H1 (cell line): ENCODE measurements at regions not wholly inside any gene's neighbourhood (a gene's known extent, or its start where the extent isn't known, plus 50 kb on each side); places are given as distances from the start of the nearest gene placed in this dataset.

ENCODE experiments used
- CTCF ChIA-PET: fragments of 300-600 bp; sonication (Branson Sonifier 250); formaldehyde crosslinking; loops from one replicate; lab custom pipeline; 2021; ENCODE audit not compliant: partially characterized antibody; lab: Charles Lee
- POLR2A ChIA-PET: fragments of 300-600 bp; sonication (Branson Sonifier 250); formaldehyde crosslinking; loops from one replicate; lab custom pipeline; 2021; ENCODE audit warnings: inconsistent platforms; ENCODE audit not compliant: partially characterized antibody; lab: Charles Lee
- DNase-seq, 2 experiments: peaks; one replicate each; pipeline versions ENCODE4 v3.0.0 to v3.0.0-alpha.2; 2010 to 2022; ENCODE audit warnings: low spot score in 2 of 2, low read depth in 1 of 2, mixed read lengths in 1 of 2
- FAIRE-seq: peaks from 2 replicates; lab custom pipeline; 2011; peaks lifted over from hg19 to GRCh38; lab: Jason Lieb, UNC
- H2AFZ ChIP-seq: 2 replicates; pipeline ENCODE4 v1.8.1; 2012; ENCODE audit warnings: low read length, inconsistent platforms
- H2AK5ac ChIP-seq: 2 replicates; pipeline ENCODE4 v1.6.1; 2013; ENCODE audit warnings: low read depth, low read length
- H2BK120ac ChIP-seq: replicated peaks from 2 replicates; pipeline ENCODE3; 2013; ENCODE audit warnings: low read depth, low read length, inconsistent platforms
- H2BK12ac ChIP-seq: 2 replicates; pipeline ENCODE4 v1.6.1; 2013; ENCODE audit warnings: low read depth, low read length
- H2BK15ac ChIP-seq: 2 replicates; pipeline ENCODE4 v1.6.1; 2013; ENCODE audit warnings: low read length
- H2BK20ac ChIP-seq: 2 replicates; pipeline ENCODE4 v1.6.1; 2013; ENCODE audit warnings: low read length
- H2BK5ac ChIP-seq: 2 replicates; pipeline ENCODE4 v1.6.1; 2013; ENCODE audit warnings: low read depth, low read length
- H3K14ac ChIP-seq: 2 replicates; pipeline ENCODE4 v1.6.1; 2013; ENCODE audit warnings: inconsistent platforms; ENCODE audit not compliant: insufficient read length
- H3K18ac ChIP-seq: 2 replicates; pipeline ENCODE4 v1.6.1; 2013; ENCODE audit warnings: low read length; ENCODE audit errors: extremely low read depth
- H3K23ac ChIP-seq: 2 replicates; pipeline ENCODE4 v1.6.1; 2013; ENCODE audit warnings: inconsistent platforms; ENCODE audit not compliant: insufficient read length
- H3K23me2 ChIP-seq: 2 replicates; pipeline ENCODE4 v1.6.1; 2013; ENCODE audit warnings: low read depth, low read length
- H3K27ac ChIP-seq: 2 replicates; pipeline ENCODE4 v1.6.1; 2011; ENCODE audit warnings: low read depth, low read length, inconsistent platforms
- H3K27me3 ChIP-seq, 4 experiments: replicated peaks in 1 of 4; 1 replicate in 1 of 4; 2 replicates in 3 of 4; pipeline versions ENCODE4 v1.6.1 to v1.8.1; 2011 to 2013; ENCODE audit warnings: low read length in 3 of 4, mild to moderate bottlenecking in 3 of 4, inconsistent platforms in 2 of 4, mixed read lengths in 2 of 4, moderate library complexity in 1 of 4; ENCODE audit not compliant: control insufficient read depth in 3 of 4, insufficient read depth in 3 of 4; ENCODE audit errors: extremely low read depth in 1 of 4
- H3K36me3 ChIP-seq, 4 experiments: 2 replicates each; pipeline versions ENCODE4 v1.6.1 to v1.8.1; 2011 to 2013; ENCODE audit warnings: mild to moderate bottlenecking in 4 of 4, low read length in 3 of 4, moderate library complexity in 2 of 4, control low read depth in 1 of 4, inconsistent platforms in 1 of 4; ENCODE audit not compliant: insufficient read depth in 4 of 4, control insufficient read depth in 2 of 4
- H3K4ac ChIP-seq: replicated peaks from 2 replicates; pipeline ENCODE3; 2013; ENCODE audit warnings: low read length, low read depth, mixed read lengths, inconsistent platforms; ENCODE audit not compliant: insufficient read length
- H3K4me1 ChIP-seq, 4 experiments: replicated peaks in 1 of 4; 1 replicate in 1 of 4; 2 replicates in 3 of 4; pipeline versions ENCODE4 v1.6.1 to v1.8.1; 2011 to 2013; ENCODE audit warnings: low read length in 3 of 4, inconsistent platforms in 2 of 4, mixed read lengths in 1 of 4; ENCODE audit not compliant: insufficient read depth in 4 of 4, control insufficient read depth in 3 of 4
- H3K4me2 ChIP-seq, 2 experiments: 2 replicates each; pipeline versions ENCODE4 v1.6.1 to v1.8.1; 2011 to 2013; ENCODE audit warnings: low read depth in 2 of 2, low read length in 2 of 2, control low read depth in 1 of 2, inconsistent platforms in 1 of 2, mild to moderate bottlenecking in 1 of 2; ENCODE audit not compliant: insufficient read depth in 1 of 2
- H3K4me3 ChIP-seq, 4 experiments: fragments of 200-600, 300-600 bp in 1 of 4; sonication (generic), shearing (Covaris generic), sonication (Bioruptor Twin) in 1 of 4; 2 replicates each; pipeline versions ENCODE4 v1.5.1 to v1.8.1; 2011 to 2016; ENCODE audit warnings: low read length in 4 of 4, low read depth in 3 of 4, control low read depth in 2 of 4, inconsistent platforms in 2 of 4, mild to moderate bottlenecking in 2 of 4, mixed read lengths in 1 of 4, moderate library complexity in 1 of 4; ENCODE audit not compliant: insufficient read depth in 2 of 4; ENCODE audit errors: extremely low read depth in 1 of 4
- H3K56ac ChIP-seq: replicated peaks from 2 replicates; pipeline ENCODE3; 2013; ENCODE audit warnings: low read depth, mild to moderate bottlenecking, mixed read lengths, low read length, inconsistent platforms; ENCODE audit not compliant: insufficient read length
- H3K79me1 ChIP-seq: 2 replicates; pipeline ENCODE4 v1.6.1; 2013; ENCODE audit warnings: low read depth, low read length, control low read depth
- H3K79me2 ChIP-seq, 2 experiments: 2 replicates each; pipeline versions ENCODE4 v1.6.1 to v1.8.1; 2012 to 2013; ENCODE audit warnings: low read length in 2 of 2, mild to moderate bottlenecking in 2 of 2, inconsistent platforms in 1 of 2; ENCODE audit not compliant: insufficient read depth in 2 of 2, control insufficient read depth in 1 of 2
- H3K9ac ChIP-seq, 4 experiments: replicated peaks in 1 of 4; 1 replicate in 1 of 4; 2 replicates in 3 of 4; pipeline versions ENCODE4 v1.6.1 to v1.8.1; 2011 to 2013; ENCODE audit warnings: low read depth in 3 of 4, low read length in 3 of 4, control low read depth in 2 of 4, mild to moderate bottlenecking in 2 of 4, moderate library complexity in 2 of 4, inconsistent platforms in 1 of 4; ENCODE audit errors: extremely low read depth in 1 of 4
- H3K9me3 ChIP-seq, 2 experiments: 2 replicates each; pipeline versions ENCODE4 v1.6.1 to v1.8.1; 2012 to 2013; ENCODE audit warnings: mild to moderate bottlenecking in 2 of 2, moderate library complexity in 2 of 2, control low read depth in 1 of 2, inconsistent platforms in 1 of 2, low read depth in 1 of 2, low read length in 1 of 2, mixed read lengths in 1 of 2; ENCODE audit not compliant: insufficient read depth in 2 of 2
- H4K20me1 ChIP-seq, 2 experiments: replicated peaks in 1 of 2; 2 replicates each; pipeline versions ENCODE3 to v1.8.1; 2011 to 2013; ENCODE audit warnings: inconsistent platforms in 2 of 2, low read length in 2 of 2, mild to moderate bottlenecking in 1 of 2; ENCODE audit not compliant: insufficient read depth in 2 of 2, control insufficient read depth in 1 of 2
- H4K5ac ChIP-seq: 2 replicates; pipeline ENCODE4 v1.6.1; 2013; ENCODE audit warnings: low read length, low read depth, mixed read lengths, inconsistent platforms; ENCODE audit not compliant: insufficient read length
- H4K8ac ChIP-seq: 2 replicates; pipeline ENCODE4 v1.8.0; 2013; ENCODE audit warnings: mild to moderate bottlenecking, moderate library complexity, low read length, inconsistent platforms; ENCODE audit not compliant: insufficient read depth; ENCODE audit errors: extremely low read depth
- H4K91ac ChIP-seq: replicated peaks from 2 replicates; pipeline ENCODE3; 2013; ENCODE audit warnings: low read length, mixed read lengths, inconsistent platforms; ENCODE audit not compliant: insufficient read length
- CTCF ChIP-seq, 3 experiments: IDR thresholded peaks; 1 replicate in 2 of 3; 2 replicates in 1 of 3; pipeline versions ENCODE4 v1.5.1 to v1.6.1; 2011; ENCODE audit warnings: low read length in 3 of 3, mild to moderate bottlenecking in 3 of 3, inconsistent platforms in 2 of 3, low read depth in 1 of 3, moderate library complexity in 1 of 3; ENCODE audit not compliant: insufficient read depth in 1 of 3; ENCODE audit errors: control extremely low read depth in 1 of 3
- GTF2F1 ChIP-seq: IDR thresholded peaks from 2 replicates; pipeline ENCODE4 v1.6.1; 2012; ENCODE audit warnings: low read depth, low read length, improper control_type of control experiment, borderline replicate concordance
- KDM5A ChIP-seq: fragments of 200-600 bp; IDR thresholded peaks from 2 replicates; pipeline ENCODE4 v1.7.1; 2012; ENCODE audit warnings: mild to moderate bottlenecking, low read length, inconsistent platforms, mixed read lengths
- RAD21 ChIP-seq, 2 experiments: IDR thresholded peaks in 1 of 2; conservative IDR thresholded peaks in 1 of 2; 2 replicates each; pipeline ENCODE4 v1.6.1; 2011; ENCODE audit warnings: low read depth in 2 of 2, low read length in 2 of 2, improper control_type of control experiment in 1 of 2, inconsistent platforms in 1 of 2, mild to moderate bottlenecking in 1 of 2, moderate library complexity in 1 of 2
- WGBS, 2 experiments: shearing (Covaris generic) in 1 of 2; methylation state at CpG; one replicate each; pipeline versions ENCODE4 v1.1.6 to v1.1.7; 2013 to 2015; ENCODE audit warnings: low lambda C conversion rate in 2 of 2, mixed read lengths in 2 of 2, inconsistent platforms in 1 of 2, low coverage in 1 of 2, missing lambda C conversion rate in 1 of 2; ENCODE audit not compliant: insufficient replicate concordance in 2 of 2, insufficient coverage in 1 of 2, insufficient read length in 1 of 2; ENCODE audit errors: extremely low coverage in 1 of 2, missing lambda C conversion rate in 1 of 2; 5-methylcytosine and 5-hydroxymethylcytosine counted together

- 0 out of 2 replicates have a peak, but pooled peaks cover 1% of the 10 kb centered on the region for H3K23me2 ChIP-seq
- no peak for TF ChIP-seq CTCF (IDR thresholded peaks at IDR 0.05; ENCODE audit: control extremely low read depth in 1 of 3, insufficient read depth in 1 of 3, low read depth in 1 of 3, low read length in 3 of 3)
- TF ChIP-seq RAD21 (IDR thresholded peaks at IDR 0.05 in 1 of 2, conservative IDR thresholded peaks at IDR 0.05 in 1 of 2; ENCODE audit: low read depth in 2 of 2, low read length in 2 of 2): no peak
- no peak for TF ChIP-seq KDM5A
- no peak for TF ChIP-seq GTF2F1
Measured at GRCh38 chr1:25065321-25065721, 135.2 kb upstream of the RUNX3 start.

More at GRCh38 chr1:25065321-25065721, 135.2 kb upstream of the RUNX3 start:
- Histone ChIP-seq H3K4ac (no peak overlapping the region), H2BK15ac (no peak overlapping the region), H3K23ac (no peak overlapping the region), H3K56ac (no peak overlapping the region), H3K4me3 (no peak overlapping the region), H3K18ac (no peak overlapping the region), H3K4me1 (peaks cover 0 to 6% (median under 1%) of the 10 kb centered on the region in 4 experiments; a peak in 1 of 7 replicates), H3K14ac (no peak overlapping the region), H3K36me3 (no peaks in the 10 kb centered on the region), H2AK5ac (no peak overlapping the region), H3K27ac (no peak overlapping the region), H3K4me2 (no peak overlapping the region), H2AFZ (0 out of 2 replicates have a peak overlapping the region, but pooled peaks have one; percentile 12), H4K5ac (no peak overlapping the region), H2BK120ac (no peak overlapping the region), H2BK20ac (no peak overlapping the region; the same call in 1 of the 2 replicates), H3K9me3 (no peaks in the 10 kb centered on the region), H4K8ac (no peak overlapping the region), H4K20me1 (no peaks in the 10 kb centered on the region), H2BK5ac (no peak overlapping the region), H4K91ac (no peak overlapping the region), H3K79me2 (no peaks in the 10 kb centered on the region), H3K27me3 (no peaks in the 10 kb centered on the region), H2BK12ac (no peak overlapping the region), H3K79me1 (no peaks in the 10 kb centered on the region), H3K9ac (no peak overlapping the region; a peak in 1 of 7 replicates)
- CTCF ChIA-PET: interaction anchor here (0.6 to 5.3 kb wide), 6 partner anchors 15 to 218 kb away, joined by 3 to 27 read pairs (median 6); no protein-coding TSS in a partner anchor
- FAIRE-seq (no peak), DNase-seq (no peak)
- POLR2A ChIA-PET: interaction anchor here (1.0 to 1.2 kb wide), 2 partner anchors 8 to 40 kb away, joined by 3 read pairs; no protein-coding TSS in a partner anchor
- 86% methylated on average over 7 of the region's 8 CpGs; no CpG with 5 or more reads in 1 of the 2 experiments for WGBS, 2 experiments
